22Rv1 (cell line): ENCODE measurements at regions not wholly inside any gene's neighbourhood (a gene's known extent, or its start where the extent isn't known, plus 50 kb on each side); places are given as distances from the start of the nearest gene placed in this dataset.

Source experiments
- ZFX ChIP-seq: fragments of 450-650 bp; IDR thresholded peaks from 2 replicates; pipeline ENCODE4 v1.6.1; 2017; ENCODE audit warnings: antibody characterized with exemption, borderline replicate concordance
- TF ChIP-seq, protein P1 (sequence below): fragments of 450-650 bp; IDR thresholded peaks from 2 replicates; pipeline ENCODE4 v1.5.1; 2017; ENCODE audit warnings: mild to moderate bottlenecking

DNA sequence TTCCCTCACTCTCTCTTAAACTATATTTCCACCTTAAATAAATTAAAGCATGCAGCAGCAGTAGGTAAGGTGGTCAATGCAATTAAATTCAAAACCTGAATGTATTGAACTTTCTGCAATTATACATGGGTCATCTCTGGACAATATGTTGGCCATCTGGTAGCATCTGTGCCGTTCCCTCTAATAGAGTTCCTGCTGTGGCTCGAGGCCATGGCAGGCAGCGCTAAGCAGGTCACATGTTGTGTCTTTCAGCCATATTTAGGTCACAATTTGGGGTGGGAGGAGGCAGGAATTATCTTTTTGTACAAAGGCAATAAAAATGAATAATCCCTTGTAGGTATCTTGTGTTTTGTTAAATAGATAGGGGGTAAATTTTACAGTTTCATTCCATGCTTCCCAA is 676.2 kb downstream of the ZEB2 start:
- TF ChIP-seq, protein P1, sequence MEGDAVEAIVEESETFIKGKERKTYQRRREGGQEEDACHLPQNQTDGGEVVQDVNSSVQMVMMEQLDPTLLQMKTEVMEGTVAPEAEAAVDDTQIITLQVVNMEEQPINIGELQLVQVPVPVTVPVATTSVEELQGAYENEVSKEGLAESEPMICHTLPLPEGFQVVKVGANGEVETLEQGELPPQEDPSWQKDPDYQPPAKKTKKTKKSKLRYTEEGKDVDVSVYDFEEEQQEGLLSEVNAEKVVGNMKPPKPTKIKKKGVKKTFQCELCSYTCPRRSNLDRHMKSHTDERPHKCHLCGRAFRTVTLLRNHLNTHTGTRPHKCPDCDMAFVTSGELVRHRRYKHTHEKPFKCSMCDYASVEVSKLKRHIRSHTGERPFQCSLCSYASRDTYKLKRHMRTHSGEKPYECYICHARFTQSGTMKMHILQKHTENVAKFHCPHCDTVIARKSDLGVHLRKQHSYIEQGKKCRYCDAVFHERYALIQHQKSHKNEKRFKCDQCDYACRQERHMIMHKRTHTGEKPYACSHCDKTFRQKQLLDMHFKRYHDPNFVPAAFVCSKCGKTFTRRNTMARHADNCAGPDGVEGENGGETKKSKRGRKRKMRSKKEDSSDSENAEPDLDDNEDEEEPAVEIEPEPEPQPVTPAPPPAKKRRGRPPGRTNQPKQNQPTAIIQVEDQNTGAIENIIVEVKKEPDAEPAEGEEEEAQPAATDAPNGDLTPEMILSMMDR: no peak
- TF ChIP-seq ZFX: no peak
